Caco-2 (cell line): ENCODE measurements at regions not wholly inside any gene's neighbourhood (a gene's known extent, or its start where the extent isn't known, plus 50 kb on each side); places are given as distances from the start of the nearest gene placed in this dataset.

ENCODE experiments used
- BruUV-seq: library from RNA; stranded (reverse); fragments of 400-500 nt; replicated peaks from 2 replicates; lab custom pipeline; 2021; lab: Mats Ljungman, UMichigan
- CTCF ChIA-PET: fragments of 300-600 bp; sonication (Branson Sonifier 250); formaldehyde crosslinking; loops from one replicate; lab custom pipeline; 2022; ENCODE audit warnings: antibody characterized with exemption; lab: Charles Lee
- POLR2A ChIA-PET: fragments of 300-600 bp; sonication (Branson Sonifier 250); formaldehyde crosslinking; loops from one replicate; lab custom pipeline; 2022; ENCODE audit warnings: antibody characterized with exemption; lab: Charles Lee
- DNase-seq, 2 experiments: peaks; one replicate each; pipeline versions ENCODE4 v3.0.0 to v3.0.0-alpha.2; 2020 to 2022
- H3K27me3 ChIP-seq: replicated peaks from 2 replicates; pipeline ENCODE4 v1.6.0; 2011; ENCODE audit warnings: low read length; ENCODE audit not compliant: control insufficient read depth, insufficient read depth
- H3K36me3 ChIP-seq: 2 replicates; pipeline ENCODE4 v1.5.1; 2011; ENCODE audit warnings: low read length; ENCODE audit not compliant: control insufficient read depth, insufficient read depth
- H3K4me1 ChIP-seq: fragments of 250-450 bp; sonication (Bioruptor Pico); 2 replicates; pipeline ENCODE4 v1.5.1; 2020; ENCODE audit warnings: mild to moderate bottlenecking
- H3K4me3 ChIP-seq: 2 replicates; pipeline ENCODE4 v1.5.1; 2011; ENCODE audit warnings: low read depth, mild to moderate bottlenecking, control low read depth, low read length
- H3K9me3 ChIP-seq: fragments of 250-450 bp; sonication (Bioruptor Pico); 2 replicates; pipeline ENCODE4 v1.5.1; 2020; ENCODE audit warnings: mild to moderate bottlenecking, moderate library complexity
- H3K27ac Mint-ChIP-seq: one replicate; pipeline ENCODE4 v1.8.0; 2022; ENCODE audit warnings: mixed read lengths; ENCODE audit not compliant: unreplicated experiment
- H3K27me3 Mint-ChIP-seq: one replicate; pipeline ENCODE4 v1.8.0; 2022; ENCODE audit warnings: mixed read lengths; ENCODE audit not compliant: insufficient read depth, unreplicated experiment
- H3K36me3 Mint-ChIP-seq: one replicate; pipeline ENCODE4 v1.8.0; 2022; ENCODE audit warnings: mild to moderate bottlenecking, mixed read lengths; ENCODE audit not compliant: insufficient read depth, unreplicated experiment
- H3K4me1 Mint-ChIP-seq: one replicate; pipeline ENCODE4 v1.8.0; 2022; ENCODE audit warnings: low read depth, mixed read lengths; ENCODE audit not compliant: unreplicated experiment
- H3K4me3 Mint-ChIP-seq: one replicate; pipeline ENCODE4 v1.8.0; 2022; ENCODE audit warnings: mild to moderate bottlenecking, moderate library complexity, mixed read lengths; ENCODE audit not compliant: unreplicated experiment
- H3K9me3 Mint-ChIP-seq: one replicate; pipeline ENCODE4 v1.8.0; 2022; ENCODE audit warnings: mixed read lengths; ENCODE audit not compliant: unreplicated experiment
- intact Hi-C: fragments of 100-400 bp; cut with micrococcal nuclease; formaldehyde crosslinking; loops from one replicate; pipeline ENCODE4 v1.10.0; 2022; ENCODE audit not compliant: unreplicated experiment
- TF ChIP-seq, protein P1 (sequence below), 2 experiments: fragments of 200-600 bp in 1 of 2; IDR thresholded peaks; 1 replicate in 1 of 2; 2 replicates in 1 of 2; pipeline versions ENCODE4 v1.5.1 to v1.8.0; 2011 to 2022; ENCODE audit warnings: antibody characterized with exemption in 1 of 2, control low read depth in 1 of 2, inconsistent platforms in 1 of 2, low read depth in 1 of 2, low read length in 1 of 2, mild to moderate bottlenecking in 1 of 2, moderate library complexity in 1 of 2; ENCODE audit not compliant: insufficient read depth in 1 of 2, severe bottlenecking in 1 of 2, unreplicated experiment in 1 of 2

- H3K4me3 ChIP-seq = no peak overlapping the region
- H3K4me1 Mint-ChIP-seq = no peaks in the 10 kb centered on the region
These were observed 195.0 kb downstream of the MTERF1 start for GRCh38 chr7:91685544-91685943.

DNA sequence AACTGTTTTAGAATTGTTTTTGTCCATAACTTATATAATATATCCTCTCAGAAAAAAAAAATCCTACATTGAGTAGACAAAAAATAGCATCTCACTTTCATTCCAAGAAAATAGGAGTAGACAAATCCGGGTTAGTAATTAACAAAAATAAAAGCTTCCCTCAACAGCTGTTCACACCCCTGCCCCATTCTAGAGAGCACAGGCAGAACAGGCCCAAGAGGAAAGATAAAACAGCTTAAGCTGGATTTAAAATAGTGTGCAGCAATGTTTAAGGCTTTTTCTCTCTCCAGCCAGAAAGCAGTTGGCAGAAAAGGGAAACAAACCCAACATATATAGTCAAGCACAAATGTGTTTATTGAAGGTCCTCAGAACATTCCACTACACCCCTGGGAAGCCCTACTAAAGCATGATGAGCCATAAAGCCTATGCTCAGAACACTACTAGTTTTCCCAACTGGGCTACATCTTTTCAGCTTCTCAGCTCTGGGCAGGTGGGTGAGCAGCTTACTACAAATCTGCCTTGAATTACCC is 189.9 kb downstream of the MTERF1 start:
- H3K27me3 Mint-ChIP-seq = peaks cover 7% of the 10 kb centered on the region
- no TSS peak for BruUV-seq
- no peaks in the 10 kb centered on the region for H3K9me3 Mint-ChIP-seq
- intact Hi-C loops = no loop called here
- H3K36me3 ChIP-seq = no peaks in the 10 kb centered on the region
- no peak overlapping the region for H3K4me3 Mint-ChIP-seq
- no peaks in the 10 kb centered on the region for H3K4me1 ChIP-seq
- no peak overlapping the region for H3K4me3 ChIP-seq
- H3K9me3 ChIP-seq = no peaks in the 10 kb centered on the region
- H3K27ac Mint-ChIP-seq = no peak overlapping the region
- POLR2A ChIA-PET = no interaction called here
- no peaks in the 10 kb centered on the region for H3K36me3 Mint-ChIP-seq
- CTCF ChIA-PET = no interaction called here
- DNase-seq = no peak
- TF ChIP-seq, protein P1, sequence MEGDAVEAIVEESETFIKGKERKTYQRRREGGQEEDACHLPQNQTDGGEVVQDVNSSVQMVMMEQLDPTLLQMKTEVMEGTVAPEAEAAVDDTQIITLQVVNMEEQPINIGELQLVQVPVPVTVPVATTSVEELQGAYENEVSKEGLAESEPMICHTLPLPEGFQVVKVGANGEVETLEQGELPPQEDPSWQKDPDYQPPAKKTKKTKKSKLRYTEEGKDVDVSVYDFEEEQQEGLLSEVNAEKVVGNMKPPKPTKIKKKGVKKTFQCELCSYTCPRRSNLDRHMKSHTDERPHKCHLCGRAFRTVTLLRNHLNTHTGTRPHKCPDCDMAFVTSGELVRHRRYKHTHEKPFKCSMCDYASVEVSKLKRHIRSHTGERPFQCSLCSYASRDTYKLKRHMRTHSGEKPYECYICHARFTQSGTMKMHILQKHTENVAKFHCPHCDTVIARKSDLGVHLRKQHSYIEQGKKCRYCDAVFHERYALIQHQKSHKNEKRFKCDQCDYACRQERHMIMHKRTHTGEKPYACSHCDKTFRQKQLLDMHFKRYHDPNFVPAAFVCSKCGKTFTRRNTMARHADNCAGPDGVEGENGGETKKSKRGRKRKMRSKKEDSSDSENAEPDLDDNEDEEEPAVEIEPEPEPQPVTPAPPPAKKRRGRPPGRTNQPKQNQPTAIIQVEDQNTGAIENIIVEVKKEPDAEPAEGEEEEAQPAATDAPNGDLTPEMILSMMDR (IDR thresholded peaks at IDR 0.05; ENCODE audit: insufficient read depth in 1 of 2, low read depth in 1 of 2, low read length in 1 of 2, severe bottlenecking in 1 of 2, unreplicated experiment in 1 of 2) = no peak
- no peaks in the 10 kb centered on the region for H3K27me3 ChIP-seq
- no peaks in the 10 kb centered on the region for H3K4me1 Mint-ChIP-seq

More at GRCh38 chr7:91685544-91685943, 195.0 kb downstream of the MTERF1 start:
- H3K36me3 ChIP-seq = no peaks in the 10 kb centered on the region
- no peaks in the 10 kb centered on the region for H3K4me1 ChIP-seq
- intact Hi-C loops = no loop called here
- BruUV-seq = no TSS peak
- no peaks in the 10 kb centered on the region for H3K27me3 ChIP-seq
- DNase-seq = no peak
- H3K9me3 ChIP-seq = peaks cover 11% of the 10 kb centered on the region
- Mint-ChIP-seq H3K36me3 (no peaks in the 10 kb centered on the region), H3K4me3 (no peak overlapping the region), H3K27ac (no peak overlapping the region), H3K27me3 (peaks cover 7% of the 10 kb centered on the region), H3K9me3 (peaks cover 16% of the 10 kb centered on the region)
- POLR2A ChIA-PET = no interaction called here
- TF ChIP-seq, protein P1 (IDR thresholded peaks at IDR 0.05; ENCODE audit: insufficient read depth in 1 of 2, low read depth in 1 of 2, low read length in 1 of 2, severe bottlenecking in 1 of 2, unreplicated experiment in 1 of 2) = no peak
- CTCF ChIA-PET = no interaction called here

- intact Hi-C loops = no loop called here
- H3K4me1 Mint-ChIP-seq = no peaks in the 10 kb centered on the region
- TF ChIP-seq, protein P1 (IDR thresholded peaks at IDR 0.05; ENCODE audit: insufficient read depth in 1 of 2, low read depth in 1 of 2, low read length in 1 of 2, severe bottlenecking in 1 of 2, unreplicated experiment in 1 of 2) = no peak
- Histone ChIP-seq H3K9me3 (no peaks in the 10 kb centered on the region), H3K4me3 (no peak overlapping the region), H3K4me1 (no peaks in the 10 kb centered on the region), H3K36me3 (no peaks in the 10 kb centered on the region), H3K27me3 (no peaks in the 10 kb centered on the region)
- POLR2A ChIA-PET = no interaction called here
- DNase-seq = no peak
- H3K4me3 Mint-ChIP-seq = no peak overlapping the region
- no TSS peak for BruUV-seq
- CTCF ChIA-PET = no interaction called here
- no peak overlapping the region for H3K27ac Mint-ChIP-seq
- peaks cover 7% of the 10 kb centered on the region for H3K27me3 Mint-ChIP-seq
- no peaks in the 10 kb centered on the region for H3K9me3 Mint-ChIP-seq
- H3K36me3 Mint-ChIP-seq = no peaks in the 10 kb centered on the region
These were observed 188.6 kb downstream of the MTERF1 start for GRCh38 chr7:91691865-91692264.
